Lower leg skin (tissue), 3 donors: ENCODE measurements at regions not wholly inside any gene's neighbourhood (a gene's known extent, or its start where the extent isn't known, plus 50 kb on each side); places are given as distances from the start of the nearest gene placed in this dataset.

Experiments used
- POLR2A ChIP-seq, 2 donors: fragments of 450-650 bp; IDR thresholded peaks; one replicate each; pipeline ENCODE4 v1.6.1; 2016 to 2017; ENCODE audit warnings: antibody characterized with exemption in 2 of 2, mild to moderate bottlenecking in 1 of 2, moderate library complexity in 1 of 2
- TF ChIP-seq, protein P1 (sequence below), 3 donors: fragments of 450-650 bp; IDR thresholded peaks; one replicate each; pipeline ENCODE4 v1.5.1; 2016; ENCODE audit warnings: antibody characterized with exemption in 3 of 3, mild to moderate bottlenecking in 3 of 3, moderate library complexity in 2 of 3

DNA sequence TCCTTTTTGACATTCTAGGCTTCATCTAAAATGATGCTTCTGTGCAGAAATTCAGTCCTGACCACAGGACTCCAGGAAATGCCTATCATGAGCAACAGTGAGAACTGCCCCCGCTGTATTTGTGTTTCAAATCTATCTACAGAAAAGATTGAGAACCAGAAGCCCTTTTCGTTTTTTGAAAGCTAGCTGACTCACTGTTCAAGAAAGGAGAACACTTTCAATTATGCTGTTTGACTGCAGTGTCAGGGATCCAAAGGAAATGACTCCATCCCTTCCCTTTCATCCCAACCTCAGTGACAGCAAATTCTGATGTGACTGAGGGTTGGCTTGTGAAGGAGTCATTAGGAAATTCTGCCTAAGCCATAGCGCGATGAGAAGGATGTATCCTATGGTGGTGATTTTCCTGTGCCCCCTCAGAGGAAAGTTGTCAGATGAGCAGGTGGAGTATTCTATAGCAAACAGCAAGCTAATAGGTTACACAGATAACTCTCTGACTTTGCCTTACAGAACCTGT, 622.3 kb downstream of the TMEM114 start:
- TF ChIP-seq, protein P1, sequence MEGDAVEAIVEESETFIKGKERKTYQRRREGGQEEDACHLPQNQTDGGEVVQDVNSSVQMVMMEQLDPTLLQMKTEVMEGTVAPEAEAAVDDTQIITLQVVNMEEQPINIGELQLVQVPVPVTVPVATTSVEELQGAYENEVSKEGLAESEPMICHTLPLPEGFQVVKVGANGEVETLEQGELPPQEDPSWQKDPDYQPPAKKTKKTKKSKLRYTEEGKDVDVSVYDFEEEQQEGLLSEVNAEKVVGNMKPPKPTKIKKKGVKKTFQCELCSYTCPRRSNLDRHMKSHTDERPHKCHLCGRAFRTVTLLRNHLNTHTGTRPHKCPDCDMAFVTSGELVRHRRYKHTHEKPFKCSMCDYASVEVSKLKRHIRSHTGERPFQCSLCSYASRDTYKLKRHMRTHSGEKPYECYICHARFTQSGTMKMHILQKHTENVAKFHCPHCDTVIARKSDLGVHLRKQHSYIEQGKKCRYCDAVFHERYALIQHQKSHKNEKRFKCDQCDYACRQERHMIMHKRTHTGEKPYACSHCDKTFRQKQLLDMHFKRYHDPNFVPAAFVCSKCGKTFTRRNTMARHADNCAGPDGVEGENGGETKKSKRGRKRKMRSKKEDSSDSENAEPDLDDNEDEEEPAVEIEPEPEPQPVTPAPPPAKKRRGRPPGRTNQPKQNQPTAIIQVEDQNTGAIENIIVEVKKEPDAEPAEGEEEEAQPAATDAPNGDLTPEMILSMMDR (IDR thresholded peaks at IDR 0.05) = no peak
- TF ChIP-seq POLR2A (IDR thresholded peaks at IDR 0.05) = no peak
